ENCODE measurements at regions not wholly inside any gene's neighbourhood (a gene's known extent, or its start where the extent isn't known, plus 50 kb on each side); places are given as distances from the start of the nearest gene placed in this dataset.
"Not testable (repeated sequence)": the region's sequence is repeated elsewhere in the genome, so short reads cannot be mapped to it uniquely, and the experiment has no call there.

GRCh38 chr2:8344144-8345097 is 337.4 kb upstream of the ID2 start:
- H3K4me3 ChIP-seq = no peak overlapping the region
- no peaks in the 10 kb centered on the region for H3K27me3 ChIP-seq
- no peak for TF ChIP-seq POLR2A (IDR thresholded peaks at IDR 0.05)
- TF ChIP-seq EP300 (IDR thresholded peaks at IDR 0.05) = no peak
- no peak for TF ChIP-seq POLR2AphosphoS5 (IDR thresholded peaks at IDR 0.05)
- no peak for TF ChIP-seq CTCF (IDR thresholded peaks at IDR 0.05)
- DNase-seq = no peak
- no peak overlapping the region for H3K27ac ChIP-seq
- WGBS, 5 donors = 82 to 90% (median 86%) methylated on average over 10 of the region's 10 CpGs
- intact Hi-C loops (cut with DNase I; ENCODE audit: low total_unique reads) = no loop called here
- no peaks in the 10 kb centered on the region for H3K9me3 ChIP-seq
- H3K4me1 ChIP-seq = no peaks in the 10 kb centered on the region
- no peaks in the 10 kb centered on the region for H3K36me3 ChIP-seq

GRCh38 chr2:8345200-8345599 is 336.7 kb upstream of the ID2 start:
- H3K4me1 ChIP-seq = no peaks in the 10 kb centered on the region
- no peak overlapping the region for H3K27ac ChIP-seq
- 95 to 98% (median 97%) methylated on average over 5 of the region's 5 CpGs for WGBS, 5 donors
- no peak overlapping the region for H3K4me3 ChIP-seq
- no peak for DNase-seq
- H3K27me3 ChIP-seq = no peaks in the 10 kb centered on the region
- H3K36me3 ChIP-seq = no peaks in the 10 kb centered on the region
- intact Hi-C loops (cut with DNase I; ENCODE audit: low total_unique reads) = no loop called here
- no peaks in the 10 kb centered on the region for H3K9me3 ChIP-seq
- TF ChIP-seq EP300 (IDR thresholded peaks at IDR 0.05) = no peak
- no peak for TF ChIP-seq CTCF (IDR thresholded peaks at IDR 0.05)
- no peak for TF ChIP-seq POLR2A (IDR thresholded peaks at IDR 0.05)

GRCh38 chr2:8346208-8346607 is 335.6 kb upstream of the ID2 start:
- no peak for DNase-seq
- 71 to 80% (median 76%) methylated on average over 7 of the region's 7 CpGs for WGBS, 5 donors
- H3K9me3 ChIP-seq = no peaks in the 10 kb centered on the region
- TF ChIP-seq EP300 (IDR thresholded peaks at IDR 0.05) (no peak), POLR2A (IDR thresholded peaks at IDR 0.05) (no peak), CTCF (IDR thresholded peaks at IDR 0.05) (no peak), POLR2AphosphoS5 (IDR thresholded peaks at IDR 0.05) (no peak)
- H3K36me3 ChIP-seq = no peaks in the 10 kb centered on the region
- no peaks in the 10 kb centered on the region for H3K4me1 ChIP-seq
- H3K27ac ChIP-seq = no peak overlapping the region
- H3K27me3 ChIP-seq = no peaks in the 10 kb centered on the region
- no peak overlapping the region for H3K4me3 ChIP-seq
- intact Hi-C loops (cut with DNase I; ENCODE audit: low total_unique reads) = no loop called here

GRCh38 chr2:8346706-8347430 is 335.0 kb upstream of the ID2 start:
- intact Hi-C loops (cut with DNase I; ENCODE audit: low total_unique reads) = no loop called here
- DNase-seq = no peak
- no peak overlapping the region for H3K27ac ChIP-seq
- TF ChIP-seq EP300 (IDR thresholded peaks at IDR 0.05) (no peak), POLR2AphosphoS5 (IDR thresholded peaks at IDR 0.05) (no peak), POLR2A (IDR thresholded peaks at IDR 0.05) (no peak), CTCF (IDR thresholded peaks at IDR 0.05) (no peak)
- no peaks in the 10 kb centered on the region for H3K9me3 ChIP-seq
- H3K36me3 ChIP-seq = no peaks in the 10 kb centered on the region
- no peaks in the 10 kb centered on the region for H3K27me3 ChIP-seq
- H3K4me1 ChIP-seq = no peaks in the 10 kb centered on the region
- WGBS, 5 donors = 90 to 94% (median 92%) methylated on average over 5 of the region's 5 CpGs
- H3K4me3 ChIP-seq = no peak overlapping the region

GRCh38 chr2:8348911-8349310 is 332.9 kb upstream of the ID2 start:
- H3K36me3 ChIP-seq; DNase-seq; H3K27me3 ChIP-seq; intact Hi-C loops (cut with DNase I; ENCODE audit: low total_unique reads); H3K4me3 ChIP-seq; H3K9me3 ChIP-seq; H3K4me1 ChIP-seq; H3K27ac ChIP-seq: not testable (repeated sequence)
- 57 to 76% (median 64%) methylated on average over 4 of the region's 4 CpGs for WGBS, 5 donors
